ENCODE measurements at regions not wholly inside any gene's neighbourhood (a gene's known extent, or its start where the extent isn't known, plus 50 kb on each side); places are given as distances from the start of the nearest gene placed in this dataset.
"Not testable (repeated sequence)": the region's sequence is repeated elsewhere in the genome, so short reads cannot be mapped to it uniquely, and the experiment has no call there.

- Mint-ChIP-seq H3K27me3 (no peaks in the 10 kb centered on the region), H3K27ac (no peak overlapping the region), H3K36me3 (no peaks in the 10 kb centered on the region), H3K4me1 (no peaks in the 10 kb centered on the region), H3K9me3 (peaks cover 0 to 19% (median 4%) of the 10 kb centered on the region in 9 donors), H3K4me3 (no peak overlapping the region)
- DNase-seq (no peak), ATAC-seq (no peak)
- POLR2A ChIA-PET: no interaction called here
Observed at GRCh38 chr3:94362393-94362792, 299.5 kb downstream of the NSUN3 start.

DNA sequence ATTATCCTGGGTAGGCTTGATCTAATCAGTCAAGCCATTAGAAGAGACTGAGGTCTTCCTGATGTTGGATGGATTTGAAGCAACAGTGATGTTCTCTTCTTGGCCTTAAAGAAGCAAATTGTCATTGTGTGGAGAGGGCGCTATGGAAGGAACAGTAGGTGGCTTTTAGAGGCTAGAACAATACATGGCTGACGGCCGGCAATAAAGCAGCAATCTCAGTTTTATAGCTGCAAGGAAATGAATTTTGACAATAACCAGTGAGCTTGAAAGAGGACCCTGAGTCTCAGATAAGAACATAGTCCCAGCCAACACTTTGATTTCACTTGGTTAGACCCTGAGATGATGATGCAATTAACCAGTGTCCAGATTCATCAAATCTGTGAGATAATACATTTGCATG lies 302.1 kb downstream of the NSUN3 start:
- no peaks in the 10 kb centered on the region for H3K36me3 Mint-ChIP-seq
- H3K27me3 Mint-ChIP-seq: no peaks in the 10 kb centered on the region
- no peaks in the 10 kb centered on the region for H3K4me1 Mint-ChIP-seq
- POLR2A ChIA-PET: no interaction called here
- no peak overlapping the region for H3K27ac Mint-ChIP-seq
- H3K4me3 Mint-ChIP-seq: no peak overlapping the region
- ATAC-seq (no peak), DNase-seq (no peak)
- H3K9me3 Mint-ChIP-seq: peaks cover 2 to 36% (median 8%) of the 10 kb centered on the region in 9 donors

- Mint-ChIP-seq H3K27me3 (peaks cover 0 to 2% (median 0%) of the 10 kb centered on the region in 5 donors), H3K4me1 (no peaks in the 10 kb centered on the region), H3K27ac (no peak overlapping the region), H3K4me3 (no peak overlapping the region), H3K36me3 (no peaks in the 10 kb centered on the region), H3K9me3 (peaks cover 6 to 45% (median 15%) of the 10 kb centered on the region in 9 donors)
- ATAC-seq (no peak), DNase-seq (no peak)
- POLR2A ChIA-PET: no interaction called here
Observed at GRCh38 chr3:94372026-94372425, 309.2 kb downstream of the NSUN3 start.

- Mint-ChIP-seq H3K36me3 (no peaks in the 10 kb centered on the region), H3K27ac (no peak overlapping the region), H3K4me3 (no peak overlapping the region), H3K27me3 (peaks cover 0 to 2% (median 0%) of the 10 kb centered on the region in 5 donors), H3K9me3 (peaks cover 4 to 42% (median 15%) of the 10 kb centered on the region in 9 donors), H3K4me1 (no peaks in the 10 kb centered on the region)
- POLR2A ChIA-PET: no interaction called here
- no peak for DNase-seq
- no peak for ATAC-seq
Observed at GRCh38 chr3:94373456-94373855, 310.6 kb downstream of the NSUN3 start.

- no peak overlapping the region for H3K27ac Mint-ChIP-seq
- H3K4me3 Mint-ChIP-seq: no peak overlapping the region
- H3K27me3 Mint-ChIP-seq: peaks cover 0 to 2% (median 0%) of the 10 kb centered on the region in 5 donors
- H3K4me1 Mint-ChIP-seq: no peaks in the 10 kb centered on the region
- POLR2A ChIA-PET: no interaction called here
- ATAC-seq (no peak), DNase-seq (no peak)
- peaks cover 4 to 30% (median 13%) of the 10 kb centered on the region in 9 donors for H3K9me3 Mint-ChIP-seq
- no peaks in the 10 kb centered on the region for H3K36me3 Mint-ChIP-seq
Observed at GRCh38 chr3:94374439-94375161, 311.7 kb downstream of the NSUN3 start.

GRCh38 chr3:94377123-94377696 lies 314.3 kb downstream of the NSUN3 start:
- ATAC-seq, H3K36me3 Mint-ChIP-seq, H3K27ac Mint-ChIP-seq, H3K4me1 Mint-ChIP-seq, POLR2A ChIA-PET, H3K4me3 Mint-ChIP-seq, DNase-seq, H3K27me3 Mint-ChIP-seq: not testable (repeated sequence)
- peaks cover 0 to 15% (median 0%) of the 10 kb centered on the region in 9 donors for H3K9me3 Mint-ChIP-seq

GRCh38 chr3:94377863-94378262 lies 315.0 kb downstream of the NSUN3 start:
- H3K27ac Mint-ChIP-seq, H3K36me3 Mint-ChIP-seq, H3K27me3 Mint-ChIP-seq, H3K4me3 Mint-ChIP-seq, DNase-seq, POLR2A ChIA-PET, H3K4me1 Mint-ChIP-seq, ATAC-seq: not testable (repeated sequence)
- H3K9me3 Mint-ChIP-seq: peaks cover 0 to 19% (median 2%) of the 10 kb centered on the region in 9 donors

GRCh38 chr3:94378322-94378721 lies 315.5 kb downstream of the NSUN3 start:
- peaks cover 0 to 2% (median 0%) of the 10 kb centered on the region in 5 donors for H3K27me3 Mint-ChIP-seq
- H3K9me3 Mint-ChIP-seq: peaks cover 0 to 23% (median 2%) of the 10 kb centered on the region in 9 donors
- no peak overlapping the region for H3K27ac Mint-ChIP-seq
- H3K4me1 Mint-ChIP-seq: no peaks in the 10 kb centered on the region
- H3K36me3 Mint-ChIP-seq: no peaks in the 10 kb centered on the region
- no peak for DNase-seq
- POLR2A ChIA-PET: no interaction called here
- ATAC-seq: no peak
- H3K4me3 Mint-ChIP-seq: no peak overlapping the region

DNA sequence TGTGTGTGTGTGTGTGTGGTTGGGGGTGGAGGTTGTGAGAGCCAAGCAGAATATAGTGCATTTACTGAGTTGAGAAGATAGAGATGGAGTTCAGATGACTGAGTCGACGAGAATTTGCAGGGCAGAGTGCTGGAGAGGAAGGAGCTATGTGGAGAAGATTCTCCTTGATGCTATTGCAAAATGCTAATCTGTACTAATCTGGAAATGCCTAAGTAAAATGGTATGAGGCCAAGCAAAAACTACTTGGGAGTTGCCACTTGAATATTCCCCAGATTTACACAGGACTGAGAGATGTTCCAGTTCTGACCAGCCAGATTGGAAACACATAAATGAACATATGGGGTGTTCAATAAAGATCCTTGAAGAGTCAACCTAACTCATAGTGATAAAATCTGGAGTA lies 316.4 kb downstream of the NSUN3 start:
- H3K9me3 Mint-ChIP-seq: peaks cover 0 to 27% (median 3%) of the 10 kb centered on the region in 9 donors
- H3K27ac Mint-ChIP-seq: no peak overlapping the region
- no peak overlapping the region for H3K4me3 Mint-ChIP-seq
- POLR2A ChIA-PET: no interaction called here
- DNase-seq: no peak
- peaks cover 0 to 2% (median 0%) of the 10 kb centered on the region in 5 donors for H3K27me3 Mint-ChIP-seq
- no peak for ATAC-seq
- no peaks in the 10 kb centered on the region for H3K36me3 Mint-ChIP-seq
- H3K4me1 Mint-ChIP-seq: no peaks in the 10 kb centered on the region

DNA sequence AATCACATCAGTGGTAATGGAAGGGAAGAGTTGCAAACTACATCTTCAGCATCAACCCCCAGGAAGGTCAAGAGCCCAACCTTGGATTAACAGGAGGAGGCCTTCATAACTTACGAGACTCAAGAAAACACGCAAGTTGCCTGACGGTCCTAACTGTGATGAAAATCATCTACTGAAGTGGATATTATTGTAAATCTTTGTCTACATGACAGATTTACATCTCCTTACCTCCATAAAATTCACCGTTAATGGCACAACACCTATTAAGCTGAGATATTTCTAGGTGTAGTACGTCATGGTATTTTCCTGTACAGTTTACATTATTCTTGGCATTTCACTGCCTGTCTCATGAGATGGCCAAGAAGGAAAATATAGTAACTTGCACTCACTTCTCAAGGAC lies 332.0 kb downstream of the NSUN3 start:
- Mint-ChIP-seq H3K36me3 (no peaks in the 10 kb centered on the region), H3K4me3 (no peak overlapping the region), H3K4me1 (no peaks in the 10 kb centered on the region), H3K27me3 (no peaks in the 10 kb centered on the region), H3K9me3 (peaks cover 0 to 7% (median 0%) of the 10 kb centered on the region in 9 donors), H3K27ac (no peak overlapping the region)
- ATAC-seq: no peak
- DNase-seq: no peak
- POLR2A ChIA-PET: no interaction called here

DNA sequence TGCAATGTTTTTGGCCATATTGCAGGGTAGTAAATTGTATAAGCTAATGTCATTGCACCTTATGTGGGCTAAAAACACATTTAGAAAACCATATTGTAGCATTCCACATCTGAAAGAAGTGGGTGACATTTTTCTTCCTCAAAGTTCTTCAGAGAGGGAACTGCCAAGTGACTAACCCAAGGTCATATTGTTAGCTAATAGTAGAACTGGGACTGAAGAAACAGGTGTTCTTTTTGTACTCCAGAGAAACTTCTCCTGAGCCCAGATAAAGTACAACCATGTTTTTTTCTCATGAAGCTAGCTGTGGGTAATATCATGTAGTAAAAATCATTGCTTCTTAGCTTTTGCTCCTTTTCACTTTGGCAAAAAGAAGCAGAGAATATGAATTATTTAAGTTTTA lies 333.0 kb downstream of the NSUN3 start:
- H3K9me3 Mint-ChIP-seq: peaks cover 0 to 8% (median 0%) of the 10 kb centered on the region in 9 donors
- POLR2A ChIA-PET: no interaction called here
- no peak overlapping the region for H3K4me3 Mint-ChIP-seq
- ATAC-seq: no peak
- no peaks in the 10 kb centered on the region for H3K27me3 Mint-ChIP-seq
- H3K27ac Mint-ChIP-seq: no peak overlapping the region
- H3K36me3 Mint-ChIP-seq: no peaks in the 10 kb centered on the region
- no peaks in the 10 kb centered on the region for H3K4me1 Mint-ChIP-seq
- no peak for DNase-seq

GRCh38 chr3:94398036-94398435 lies 335.2 kb downstream of the NSUN3 start:
- no peak for DNase-seq
- no peaks in the 10 kb centered on the region for H3K4me1 Mint-ChIP-seq
- no peaks in the 10 kb centered on the region for H3K36me3 Mint-ChIP-seq
- H3K27me3 Mint-ChIP-seq: no peaks in the 10 kb centered on the region
- no peak for ATAC-seq
- peaks cover 0 to 9% (median 0%) of the 10 kb centered on the region in 9 donors for H3K9me3 Mint-ChIP-seq
- POLR2A ChIA-PET: no interaction called here
- no peak overlapping the region for H3K27ac Mint-ChIP-seq
- no peak overlapping the region for H3K4me3 Mint-ChIP-seq

GRCh38 chr3:94401466-94401865 lies 338.6 kb downstream of the NSUN3 start:
- POLR2A ChIA-PET: no interaction called here
- Mint-ChIP-seq H3K36me3 (no peaks in the 10 kb centered on the region), H3K27ac (no peak overlapping the region), H3K27me3 (no peaks in the 10 kb centered on the region), H3K4me1 (no peaks in the 10 kb centered on the region), H3K9me3 (peaks cover 0 to 9% (median 2%) of the 10 kb centered on the region in 9 donors), H3K4me3 (no peak overlapping the region)
- DNase-seq (no peak), ATAC-seq (no peak)

DNA sequence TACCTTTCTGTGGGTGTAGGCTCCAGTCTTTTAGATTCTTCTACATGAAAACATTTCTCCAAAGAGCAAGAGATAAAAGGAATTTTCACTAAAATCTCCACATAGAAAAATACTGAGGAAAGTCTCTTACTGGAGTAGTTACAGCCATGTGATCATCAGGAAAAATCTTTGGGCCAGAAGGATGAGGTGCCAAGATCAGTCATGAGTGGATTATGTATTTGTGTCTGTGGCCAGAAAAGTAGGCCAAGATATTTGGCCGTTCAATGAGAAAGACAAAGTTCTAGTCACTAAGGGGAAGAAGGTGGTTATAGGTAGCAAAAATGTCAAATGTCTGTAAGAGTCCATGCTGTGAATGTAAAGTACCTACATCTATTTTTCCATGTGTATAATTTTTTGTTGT lies 339.3 kb downstream of the NSUN3 start:
- Mint-ChIP-seq H3K4me1 (no peaks in the 10 kb centered on the region), H3K36me3 (no peaks in the 10 kb centered on the region), H3K27me3 (no peaks in the 10 kb centered on the region), H3K27ac (no peak overlapping the region), H3K4me3 (no peak overlapping the region), H3K9me3 (peaks cover 0 to 6% (median 2%) of the 10 kb centered on the region in 9 donors)
- DNase-seq (no peak), ATAC-seq (no peak)
- POLR2A ChIA-PET: no interaction called here
